Mucosa of rectum (tissue), 2 donors: ENCODE measurements at regions not wholly inside any gene's neighbourhood (a gene's known extent, or its start where the extent isn't known, plus 50 kb on each side); places are given as distances from the start of the nearest gene placed in this dataset.
"Not testable (repeated sequence)": the region's sequence is repeated elsewhere in the genome, so short reads cannot be mapped to it uniquely, and the experiment has no call there.

ENCODE experiments used
- H3K27ac ChIP-seq, 2 donors: one replicate each; pipeline ENCODE4 v1.7.0; 2013; ENCODE audit warnings: inconsistent platforms in 2 of 2, low read depth in 2 of 2, low read length in 2 of 2
- H3K27me3 ChIP-seq, 2 donors: one replicate each; pipeline ENCODE4 v1.7.0; 2013; ENCODE audit warnings: low read length in 2 of 2; ENCODE audit not compliant: control insufficient read depth in 2 of 2, insufficient read depth in 2 of 2
- H3K36me3 ChIP-seq, 2 donors: one replicate each; pipeline ENCODE4 v1.7.0; 2013; ENCODE audit warnings: low read length in 2 of 2; ENCODE audit not compliant: control insufficient read depth in 2 of 2, insufficient read depth in 2 of 2
- H3K4me1 ChIP-seq, 2 donors: one replicate each; pipeline ENCODE4 v1.7.0; 2013; ENCODE audit warnings: low read length in 2 of 2, mild to moderate bottlenecking in 1 of 2; ENCODE audit not compliant: control insufficient read depth in 2 of 2, insufficient read depth in 2 of 2
- H3K4me3 ChIP-seq, 2 donors: one replicate each; pipeline ENCODE4 v1.7.0; 2013; ENCODE audit warnings: low read length in 2 of 2
- H3K9ac ChIP-seq, 2 donors: one replicate each; pipeline ENCODE4 v1.7.0; 2013; ENCODE audit warnings: low read length in 2 of 2, low read depth in 1 of 2, mild to moderate bottlenecking in 1 of 2
- H3K9me3 ChIP-seq, 2 donors: one replicate each; pipeline ENCODE4 v1.7.0; 2013; ENCODE audit warnings: low read length in 2 of 2; ENCODE audit not compliant: control insufficient read depth in 2 of 2
- donor health status: healthy.
- donor health status: Normal muscosa, but diverticular disease.

DNA sequence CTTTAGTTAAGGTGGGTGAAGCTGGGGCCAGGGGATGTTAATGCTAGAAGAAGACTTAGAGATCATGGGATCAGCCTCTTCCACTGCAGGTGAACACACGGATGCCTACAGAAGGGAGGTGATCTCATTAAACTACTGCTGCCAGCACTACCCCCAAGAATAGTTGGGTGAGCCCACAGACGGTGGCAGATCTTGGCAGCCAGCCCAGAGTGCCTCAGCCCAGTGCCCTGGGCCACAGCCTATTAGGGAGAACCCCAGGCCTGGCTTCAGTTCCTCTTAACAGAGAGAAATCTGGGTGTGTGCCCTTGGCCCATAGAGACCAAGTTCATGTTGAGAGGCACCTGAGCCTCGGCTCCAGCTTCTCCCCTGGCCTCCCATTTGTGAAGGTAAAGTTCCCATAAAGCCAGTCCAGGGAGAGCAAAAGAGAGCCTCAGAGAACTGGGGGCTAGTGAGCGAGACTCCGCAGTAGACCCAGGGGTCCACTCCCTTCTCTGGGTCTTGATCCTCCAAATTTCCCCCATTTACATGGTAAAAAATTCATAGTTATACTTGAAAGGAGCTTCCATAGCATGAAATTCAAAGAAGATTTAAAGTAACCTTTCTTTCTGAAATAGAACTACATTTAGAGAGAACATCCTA lies 125.0 kb upstream of the CCND2 start:
- Histone ChIP-seq H3K27ac (no peak overlapping the region), H3K27me3 (no peaks in the 10 kb centered on the region)

DNA sequence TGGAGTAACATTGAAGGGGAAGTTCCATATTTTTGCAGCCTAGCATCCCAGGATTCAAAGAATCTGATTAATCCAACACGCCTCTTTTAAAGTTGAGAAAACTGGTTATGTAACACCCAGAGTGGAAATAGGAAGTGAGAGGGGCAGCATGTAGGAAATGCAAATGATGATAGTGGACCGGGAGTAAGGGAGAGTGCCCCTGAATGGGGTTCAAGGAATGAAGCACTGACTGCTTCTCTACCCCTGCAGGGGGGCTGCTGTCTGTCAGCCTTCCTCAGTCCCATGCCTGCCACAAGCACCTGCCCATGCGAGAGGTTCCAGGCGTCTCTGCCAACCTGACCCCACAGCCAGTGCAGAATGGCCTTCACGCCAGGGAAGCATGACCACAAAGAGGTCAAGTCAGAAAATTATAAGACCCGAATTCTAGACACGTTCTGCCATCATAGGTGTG lies 126.5 kb upstream of the CCND2 start:
- H3K27ac ChIP-seq, result no peak overlapping the region
- H3K4me3 ChIP-seq, result no peak overlapping the region
- no peaks in the 10 kb centered on the region for H3K9me3 ChIP-seq
- no peak overlapping the region for H3K9ac ChIP-seq
- peaks cover 10 to 14% of the 10 kb centered on the region in 2 donors for H3K4me1 ChIP-seq
- H3K36me3 ChIP-seq, result no peaks in the 10 kb centered on the region
- no peaks in the 10 kb centered on the region for H3K27me3 ChIP-seq

More for the DNA sequence above, 125.0 kb upstream of the CCND2 start:
- H3K9me3 ChIP-seq, result no peaks in the 10 kb centered on the region
- H3K9ac ChIP-seq, result no peak overlapping the region
- no peak overlapping the region for H3K4me3 ChIP-seq
- H3K4me1 ChIP-seq, result peaks cover 5 to 16% of the 10 kb centered on the region in 2 donors
- H3K36me3 ChIP-seq, result no peaks in the 10 kb centered on the region

DNA sequence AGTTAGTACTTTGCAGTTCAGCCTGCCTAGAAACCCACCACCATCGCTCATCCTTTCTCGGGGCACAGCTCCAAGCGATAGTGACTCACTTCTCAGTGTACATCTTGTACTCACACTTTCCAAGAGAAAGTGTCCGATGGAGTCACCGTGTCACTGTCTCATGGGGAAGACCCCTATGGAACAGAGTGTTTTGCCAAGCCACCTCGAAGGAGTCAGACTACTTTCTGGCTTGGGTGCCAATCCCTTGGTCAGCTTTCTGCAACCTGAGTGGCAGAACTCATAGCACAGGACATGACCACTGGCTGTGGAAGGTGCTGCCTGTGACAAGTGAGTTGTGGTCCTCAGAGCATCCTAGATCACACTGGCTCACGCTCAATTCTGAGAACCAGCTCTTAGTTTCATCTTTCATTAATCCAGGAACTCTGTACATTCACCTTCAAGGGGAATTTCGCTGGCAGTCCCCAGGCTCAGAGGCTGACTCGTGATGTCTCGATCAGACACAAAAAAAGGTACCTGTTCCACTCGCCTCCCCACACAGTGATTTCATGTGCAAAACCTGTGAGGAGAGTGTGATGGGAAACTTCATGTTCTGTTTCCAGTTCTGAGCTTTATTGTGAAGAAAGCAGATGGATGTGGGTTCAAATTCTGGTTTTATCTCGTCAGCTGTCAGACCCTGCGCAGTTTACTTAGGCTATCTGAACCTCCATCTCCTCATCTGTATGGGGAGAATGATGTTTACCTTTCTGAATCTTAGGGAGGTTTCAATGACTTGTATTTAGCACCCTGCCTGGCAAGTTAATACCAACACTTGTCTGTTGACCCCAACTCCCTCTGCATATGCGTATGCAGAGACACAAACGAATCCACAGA lies 127.3 kb upstream of the CCND2 start:
- Histone ChIP-seq H3K36me3 (no peaks in the 10 kb centered on the region), H3K27me3 (no peaks in the 10 kb centered on the region), H3K4me1 (peaks cover 7 to 12% of the 10 kb centered on the region in 2 donors), H3K4me3 (no peak overlapping the region), H3K27ac (no peak overlapping the region), H3K9me3 (no peaks in the 10 kb centered on the region), H3K9ac (no peak overlapping the region)

DNA sequence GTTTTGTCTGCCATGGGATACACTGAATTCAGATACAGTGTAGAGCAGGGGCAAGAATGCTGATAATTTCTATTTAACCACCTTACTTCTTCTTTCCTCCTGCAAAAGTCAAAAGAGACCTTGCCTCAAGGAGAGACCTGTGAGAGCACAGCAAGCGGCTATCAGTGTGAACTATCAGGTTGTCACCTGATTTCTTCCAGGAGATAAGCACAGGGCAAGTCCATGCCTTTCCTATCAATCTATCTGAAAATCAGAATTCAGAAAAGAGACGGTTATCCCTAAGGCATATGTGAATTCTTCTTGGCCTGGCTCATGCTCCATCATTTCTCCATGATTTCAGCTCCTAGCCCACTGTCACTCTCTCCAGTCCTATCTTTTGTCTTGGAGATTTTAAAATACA lies 128.9 kb upstream of the CCND2 start:
- no peaks in the 10 kb centered on the region for H3K36me3 ChIP-seq

DNA sequence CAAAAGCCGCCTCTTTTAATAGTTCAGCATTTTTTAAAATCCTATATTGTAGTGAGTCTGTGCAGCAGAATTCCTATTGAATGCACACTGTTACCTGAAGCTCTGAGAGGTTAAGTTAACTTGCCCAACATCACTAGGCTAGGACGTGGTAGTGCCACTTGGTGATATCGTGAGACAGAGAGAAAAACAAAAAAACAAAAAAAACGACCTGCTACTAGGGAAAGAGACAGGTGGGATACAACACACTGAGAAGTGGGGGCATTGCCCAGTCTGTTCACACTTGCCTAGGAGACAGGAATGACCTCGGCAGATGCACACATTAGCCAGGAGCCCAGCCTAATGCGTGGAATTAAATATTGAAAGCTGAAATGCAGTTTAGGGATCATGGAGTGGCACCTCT lies 129.7 kb upstream of the CCND2 start:
- H3K9me3 ChIP-seq, result no peaks in the 10 kb centered on the region
- no peak overlapping the region for H3K9ac ChIP-seq
- H3K4me1 ChIP-seq, result peaks cover 7 to 12% of the 10 kb centered on the region in 2 donors
- H3K4me3 ChIP-seq, result no peak overlapping the region
- no peaks in the 10 kb centered on the region for H3K27me3 ChIP-seq
- no peak overlapping the region for H3K27ac ChIP-seq
- H3K36me3 ChIP-seq, result no peaks in the 10 kb centered on the region

More for the DNA sequence above, 128.9 kb upstream of the CCND2 start:
- Histone ChIP-seq H3K4me3 (no peak overlapping the region), H3K27ac (no peak overlapping the region), H3K9ac (no peak overlapping the region), H3K27me3 (no peaks in the 10 kb centered on the region), H3K4me1 (peaks cover 7 to 12% of the 10 kb centered on the region in 2 donors), H3K9me3 (no peaks in the 10 kb centered on the region)

DNA sequence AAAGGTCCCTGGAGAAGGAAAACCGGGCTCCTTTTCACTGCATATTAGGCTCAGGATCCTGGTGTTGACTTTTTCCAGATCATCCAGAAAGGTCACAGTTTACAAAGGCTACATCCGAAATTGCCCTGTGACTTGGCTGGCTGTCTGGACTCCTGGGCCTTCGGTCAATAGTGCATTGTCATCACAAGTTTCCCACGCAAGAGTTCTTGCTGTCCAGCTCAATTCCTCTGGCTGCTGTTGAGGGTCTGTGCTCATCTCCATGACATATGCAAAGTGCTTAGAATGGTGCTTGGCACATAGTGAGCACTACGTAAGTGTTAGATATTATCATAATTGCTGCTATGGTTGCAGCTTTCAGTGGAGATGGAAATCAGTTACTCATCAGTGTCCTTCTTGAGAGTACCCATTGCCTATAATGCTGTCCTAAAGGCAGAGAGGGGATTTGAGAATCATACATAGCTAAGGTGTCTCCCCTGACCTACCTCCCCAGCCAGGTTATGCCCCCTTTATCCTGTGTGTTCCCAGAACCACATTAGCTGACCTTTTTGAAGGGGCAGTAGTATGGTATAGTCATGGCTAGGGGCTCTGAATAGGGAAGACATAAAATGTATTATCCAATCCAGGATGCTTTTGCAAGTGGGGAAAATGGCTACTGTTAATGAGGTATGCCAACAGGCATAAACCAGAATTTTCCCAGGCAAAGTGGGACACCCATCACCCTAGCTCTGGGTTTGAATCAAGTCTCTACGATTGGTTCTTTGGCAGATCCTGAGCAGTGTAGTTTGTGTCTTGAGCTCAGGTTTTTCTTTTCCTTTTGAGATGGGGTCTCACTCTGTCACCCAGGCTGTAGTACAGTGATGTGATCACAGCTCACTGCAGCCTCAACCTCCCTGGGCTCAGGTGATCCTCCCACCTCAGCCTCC lies 132.0 kb upstream of the CCND2 start:
- no peaks in the 10 kb centered on the region for H3K9me3 ChIP-seq
- no peaks in the 10 kb centered on the region for H3K36me3 ChIP-seq
- H3K9ac ChIP-seq, result no peak overlapping the region
- H3K4me1 ChIP-seq, result peaks cover 5 to 7% of the 10 kb centered on the region in 2 donors
- H3K4me3 ChIP-seq, result no peak overlapping the region
- peak overlapping the region in 1 of 2 donors; percentile 83 for H3K27ac ChIP-seq
- no peaks in the 10 kb centered on the region for H3K27me3 ChIP-seq

DNA sequence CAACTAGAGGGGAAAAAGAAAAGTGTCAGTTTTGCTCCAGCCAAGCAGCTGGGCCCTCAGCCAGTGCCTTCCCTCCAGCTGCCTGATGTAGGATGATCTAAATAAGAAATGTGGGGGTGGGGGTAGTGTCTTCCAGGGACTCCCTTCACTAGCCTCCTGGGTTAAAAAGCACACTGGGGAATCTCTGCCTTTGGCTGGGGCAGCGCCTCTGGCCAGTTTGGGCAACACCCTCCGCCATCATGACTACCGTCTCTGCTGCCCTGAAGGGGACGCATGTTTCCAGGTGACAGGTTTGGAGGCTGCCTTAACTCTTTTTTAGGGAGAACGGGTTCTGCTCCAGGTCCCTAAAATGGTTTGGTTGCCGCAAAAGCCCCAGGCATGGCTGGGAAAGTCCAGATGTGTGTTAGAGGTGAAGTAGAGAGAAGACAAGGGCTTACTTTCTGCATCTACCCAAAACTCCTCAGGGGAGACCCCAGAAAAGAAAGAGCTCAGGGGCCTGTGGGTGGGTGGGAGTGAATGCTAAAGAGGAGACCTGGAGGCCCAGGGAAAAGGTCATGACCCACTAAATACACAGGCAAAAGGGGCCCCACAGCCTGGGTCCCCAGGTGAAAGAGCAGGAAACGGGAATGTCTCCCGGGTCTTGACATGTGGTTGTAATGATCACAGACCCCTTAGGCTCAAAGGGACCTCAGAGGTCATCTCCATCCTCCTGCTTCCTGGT lies 132.8 kb upstream of the CCND2 start:
- peaks cover 5 to 7% of the 10 kb centered on the region in 2 donors for H3K4me1 ChIP-seq
- no peaks in the 10 kb centered on the region for H3K27me3 ChIP-seq
- H3K9ac ChIP-seq, result no peak overlapping the region
- H3K4me3 ChIP-seq, result no peak overlapping the region
- H3K27ac ChIP-seq, result no peak overlapping the region
- H3K9me3 ChIP-seq, result no peaks in the 10 kb centered on the region
- H3K36me3 ChIP-seq, result no peaks in the 10 kb centered on the region

DNA sequence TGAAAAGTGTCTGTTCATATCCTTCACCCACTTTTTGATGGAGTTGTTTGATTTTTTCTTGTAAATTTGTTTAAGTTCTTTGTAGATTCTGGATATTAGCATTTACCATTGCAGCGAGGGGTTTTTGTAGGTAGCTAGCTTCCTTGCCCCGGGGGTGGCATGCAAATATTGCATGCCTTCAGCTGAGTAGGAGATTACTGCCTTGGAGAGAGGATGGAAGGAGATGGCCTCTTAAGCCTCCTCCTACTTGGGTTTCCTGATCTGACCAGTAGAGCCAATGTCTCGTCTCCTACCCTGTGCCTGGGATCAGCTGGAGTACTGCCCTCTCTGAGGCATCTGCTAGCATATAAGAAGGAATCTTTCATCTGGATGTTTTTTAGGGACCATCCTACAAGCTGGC lies 134.4 kb upstream of the CCND2 start:
- no peaks in the 10 kb centered on the region for H3K27me3 ChIP-seq
- no peak overlapping the region for H3K4me3 ChIP-seq
- peaks cover 5 to 7% of the 10 kb centered on the region in 2 donors for H3K4me1 ChIP-seq
- H3K36me3 ChIP-seq, result no peaks in the 10 kb centered on the region
- no peaks in the 10 kb centered on the region for H3K9me3 ChIP-seq
- no peak overlapping the region for H3K27ac ChIP-seq
- no peak overlapping the region for H3K9ac ChIP-seq

DNA sequence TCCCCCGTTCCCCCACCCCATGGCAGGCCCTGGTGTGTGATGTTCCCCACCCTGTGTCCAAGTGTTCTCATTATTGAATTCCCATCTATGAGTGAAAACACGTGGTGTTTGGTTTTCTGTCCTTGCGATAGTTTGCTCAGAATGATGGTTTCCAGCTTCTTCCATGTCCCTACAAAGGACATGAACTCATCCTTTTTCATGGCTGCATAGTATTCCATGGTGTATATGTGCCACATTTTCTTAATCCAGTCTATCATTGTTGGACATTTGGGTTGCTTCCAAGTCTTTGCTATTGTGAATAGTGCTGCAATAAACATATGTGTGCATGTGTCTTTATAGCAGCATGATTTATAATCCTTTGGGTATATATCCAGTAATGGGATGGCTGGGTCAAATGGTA lies 135.0 kb upstream of the CCND2 start:
- H3K36me3 ChIP-seq, H3K9me3 ChIP-seq, H3K9ac ChIP-seq, H3K27ac ChIP-seq, H3K4me1 ChIP-seq, H3K4me3 ChIP-seq, H3K27me3 ChIP-seq: not testable (repeated sequence)
